ENCODE measurements at regions not wholly inside any gene's neighbourhood (a gene's known extent, or its start where the extent isn't known, plus 50 kb on each side); places are given as distances from the start of the nearest gene placed in this dataset.
"Not testable (repeated sequence)": the region's sequence is repeated elsewhere in the genome, so short reads cannot be mapped to it uniquely, and the experiment has no call there.

GRCh38 chr14:88983755-88984154 lies 159.3 kb downstream of the TTC8 start:
- DNase-seq (ENCODE audit: low spot score): peak; percentile 67

DNA sequence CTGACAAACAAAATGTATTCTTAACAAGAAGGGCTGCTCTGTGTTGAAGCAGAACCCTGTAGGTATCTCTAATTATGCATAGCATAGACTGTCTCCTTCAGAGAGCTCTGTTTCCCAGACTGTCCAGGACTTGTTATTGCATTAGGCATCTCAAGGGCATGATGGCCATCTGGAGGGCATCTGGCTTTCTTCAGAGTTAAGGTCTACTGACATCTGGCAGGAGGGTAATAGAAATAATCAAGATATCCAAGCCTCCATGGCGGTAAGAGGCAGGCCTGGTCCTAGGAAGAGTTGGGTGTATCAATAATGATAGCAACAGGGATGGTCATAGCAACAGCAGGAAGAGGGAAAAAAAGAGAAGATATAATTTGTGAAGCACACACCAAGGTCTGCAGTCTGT lies 161.2 kb downstream of the TTC8 start:
- no peak for DNase-seq (ENCODE audit: low spot score)

DNA sequence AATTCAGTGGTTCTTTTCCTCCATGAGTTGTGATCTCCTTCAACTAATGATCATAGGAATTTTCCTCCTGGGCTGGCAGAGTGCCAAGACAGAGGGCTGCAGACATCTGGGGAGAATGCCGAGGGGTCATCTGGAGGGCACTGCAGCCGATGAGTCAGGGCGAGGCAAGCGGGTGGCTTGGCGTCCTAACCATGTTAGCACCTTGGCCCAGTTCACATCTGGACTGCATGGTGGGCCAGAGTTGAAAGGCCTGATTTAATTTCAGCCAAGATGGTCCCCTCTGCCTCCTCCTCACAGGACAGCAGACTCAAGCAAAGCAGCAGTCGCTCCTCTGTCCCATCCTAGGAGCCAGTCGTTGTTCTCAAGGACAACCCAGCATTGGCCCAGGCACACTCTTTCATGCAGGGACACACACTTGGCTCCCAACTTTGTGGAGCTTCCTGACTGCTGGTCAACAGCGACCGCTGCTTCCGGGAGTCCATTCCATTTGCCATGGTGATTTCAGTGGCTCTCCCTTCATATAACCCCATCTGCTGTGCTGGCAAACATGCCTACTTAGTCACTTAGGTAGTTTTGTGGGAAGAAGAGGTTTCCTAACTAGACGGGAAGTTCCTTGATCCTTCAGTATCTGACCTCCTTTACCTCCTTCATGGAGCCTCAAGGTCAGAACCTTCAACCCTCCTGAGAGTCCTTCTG lies 161.8 kb downstream of the TTC8 start:
- DNase-seq (ENCODE audit: low spot score): peak; percentile 5

DNA sequence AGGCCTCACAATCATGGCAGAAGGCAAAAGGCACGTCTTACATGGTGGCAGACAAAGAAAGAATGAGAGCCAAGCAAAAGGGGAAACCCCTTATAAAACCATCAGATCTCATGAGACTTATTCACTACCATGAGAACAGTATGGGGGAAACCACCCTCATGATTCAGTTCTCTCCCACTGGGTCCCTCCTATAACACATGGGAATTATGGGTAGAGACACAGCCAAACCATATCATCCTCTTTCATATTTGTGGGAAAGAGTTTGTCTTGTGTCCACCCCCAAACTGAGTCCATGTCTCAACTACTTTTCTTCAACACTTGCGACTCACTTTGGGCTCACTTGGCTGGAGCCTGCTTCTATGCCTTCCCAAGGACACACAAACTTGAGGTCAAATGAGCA lies 162.5 kb downstream of the TTC8 start:
- DNase-seq (ENCODE audit: low spot score): not testable (repeated sequence)

DNA sequence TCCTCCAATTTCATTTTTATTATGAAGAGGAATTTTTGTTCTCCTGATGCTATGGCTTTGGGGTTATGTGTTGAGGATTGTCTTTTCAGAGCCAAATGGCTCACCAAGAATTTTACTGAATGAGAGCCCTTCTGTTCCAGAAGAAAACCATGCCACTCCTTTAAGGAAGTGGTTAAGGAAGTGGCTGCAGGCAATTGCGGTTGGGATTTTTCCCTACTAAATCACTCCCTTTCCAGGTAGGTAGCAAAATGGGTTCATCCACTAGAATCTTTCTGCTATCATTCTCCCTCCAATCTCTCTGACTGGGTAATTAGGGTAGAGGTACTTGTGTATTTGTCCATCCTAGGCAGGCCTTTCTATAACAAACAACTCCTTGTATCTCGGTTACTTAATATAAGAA lies 163.1 kb downstream of the TTC8 start:
- no peak for DNase-seq (ENCODE audit: low spot score)

- no peak for DNase-seq (ENCODE audit: low spot score)
Measured at GRCh38 chr14:88989911-88990310, 165.5 kb downstream of the TTC8 start.

GRCh38 chr14:88990856-88991255 lies 166.4 kb downstream of the TTC8 start:
- no peak for DNase-seq (ENCODE audit: low spot score)

- no peak for DNase-seq (ENCODE audit: low spot score)
Measured at GRCh38 chr14:88992011-88992410, 167.6 kb downstream of the TTC8 start.

DNA sequence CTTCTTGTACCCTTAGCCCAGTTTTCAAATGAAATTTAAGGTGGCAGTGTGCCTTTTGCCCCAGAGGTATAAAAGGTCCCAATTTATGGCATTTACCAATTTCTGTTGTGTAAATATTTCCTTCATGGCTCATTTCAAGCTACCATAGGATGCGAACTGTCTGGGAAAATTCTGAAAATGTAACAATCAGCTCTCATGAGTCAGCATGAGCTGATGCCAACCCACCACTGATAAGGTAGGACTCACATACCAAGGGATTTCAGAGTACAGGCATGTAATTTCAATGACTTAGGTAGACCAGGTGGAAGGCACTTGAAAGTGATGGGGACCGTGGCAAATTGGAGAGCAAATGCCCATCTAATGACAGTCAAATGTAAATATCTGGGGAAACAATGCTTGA lies 169.5 kb downstream of the TTC8 start:
- no peak for DNase-seq (ENCODE audit: low spot score)

GRCh38 chr14:88995437-88996198 lies 171.2 kb downstream of the TTC8 start:
- no peak for DNase-seq (ENCODE audit: low spot score)

- DNase-seq (ENCODE audit: low spot score): no peak
Measured at GRCh38 chr14:88998027-88998426, 173.6 kb downstream of the TTC8 start.

GRCh38 chr14:88999137-88999536 lies 174.7 kb downstream of the TTC8 start:
- DNase-seq (ENCODE audit: low spot score): no peak

DNA sequence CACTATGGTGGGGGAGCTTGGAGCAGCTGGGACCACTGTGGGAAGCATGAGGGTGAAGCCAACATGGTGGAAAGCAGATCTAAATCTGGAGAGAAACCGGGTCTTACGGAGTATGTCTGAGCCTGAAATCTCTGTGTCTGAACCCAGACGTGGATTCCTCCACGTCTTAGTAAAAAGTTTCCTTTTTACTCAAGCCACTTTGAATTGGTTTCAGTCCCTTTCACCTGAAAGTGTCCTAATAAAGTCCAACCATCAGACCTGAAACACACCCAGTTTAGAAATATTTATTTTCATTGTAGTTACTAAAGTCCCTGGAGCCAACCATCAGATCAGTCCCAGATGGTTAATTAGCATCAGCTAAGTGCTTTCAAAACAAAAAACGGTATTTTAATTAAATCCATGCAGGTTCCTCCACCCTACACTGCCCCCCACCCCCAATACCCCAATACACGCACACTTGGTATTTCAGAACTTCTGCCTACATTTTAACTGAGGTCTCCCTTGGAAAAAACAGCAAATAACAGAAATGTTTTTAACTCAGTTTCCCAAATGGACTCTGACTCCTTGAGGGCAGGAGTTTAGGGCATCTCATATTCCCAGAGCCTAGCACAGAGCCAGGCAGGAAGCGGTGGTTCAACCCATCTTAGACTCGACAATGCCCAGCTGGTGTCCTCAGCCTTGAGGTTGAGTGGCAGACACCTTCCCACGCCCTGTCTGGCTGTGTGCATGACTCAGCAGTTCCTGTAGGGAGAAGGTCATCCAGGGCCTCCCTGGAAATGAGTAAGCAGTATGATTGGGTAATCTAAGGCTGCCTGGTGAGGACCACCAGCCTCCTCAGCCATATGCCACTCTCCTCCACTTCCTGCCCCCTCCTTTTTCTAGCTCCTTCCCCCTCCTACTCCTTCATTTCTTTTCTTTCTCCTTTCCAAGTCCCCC lies 175.8 kb downstream of the TTC8 start:
- DNase-seq (ENCODE audit: low spot score): peak; percentile 88

DNA sequence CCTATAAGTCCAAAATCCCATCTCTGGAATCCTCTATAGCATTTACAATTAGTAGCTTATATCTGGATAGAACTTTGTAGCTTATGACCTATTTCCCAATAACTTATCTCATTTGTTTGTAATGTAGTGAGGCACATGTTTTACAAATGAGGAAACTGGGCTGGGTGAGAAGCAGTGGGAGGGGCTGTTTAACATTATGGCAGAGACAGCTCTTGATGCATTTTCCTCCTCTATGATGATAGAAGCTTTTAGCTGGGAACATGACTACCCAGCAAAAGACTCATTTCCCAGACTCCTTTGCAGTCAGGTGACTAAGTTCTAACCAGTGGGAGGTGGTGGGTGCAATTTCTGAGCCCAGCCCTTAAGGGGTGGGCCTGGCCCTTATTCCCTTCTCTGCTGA lies 179.7 kb downstream of the TTC8 start:
- DNase-seq (ENCODE audit: low spot score): no peak

DNA sequence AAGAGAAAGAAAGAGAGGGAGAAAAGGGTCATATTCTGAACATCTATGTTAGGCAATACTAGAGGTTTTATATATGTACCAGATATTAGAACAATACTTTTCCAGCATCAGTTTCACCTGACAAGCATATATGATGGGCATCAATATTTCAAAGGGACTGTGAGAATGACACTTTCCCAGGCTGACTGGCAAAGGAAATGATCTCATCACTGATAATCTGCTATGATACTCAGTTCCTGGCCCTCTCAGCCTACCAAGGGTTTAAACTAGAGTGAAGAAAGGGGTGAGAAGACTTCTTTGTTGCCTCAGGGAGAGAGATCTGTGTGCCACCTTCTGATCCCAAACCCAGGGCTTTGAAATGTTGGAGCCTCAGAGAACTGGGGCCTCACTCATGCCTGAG lies 183.5 kb downstream of the TTC8 start:
- DNase-seq (ENCODE audit: low spot score): no peak

GRCh38 chr14:89011355-89012281 lies 187.2 kb downstream of the TTC8 start:
- DNase-seq (ENCODE audit: low spot score): no peak

DNA sequence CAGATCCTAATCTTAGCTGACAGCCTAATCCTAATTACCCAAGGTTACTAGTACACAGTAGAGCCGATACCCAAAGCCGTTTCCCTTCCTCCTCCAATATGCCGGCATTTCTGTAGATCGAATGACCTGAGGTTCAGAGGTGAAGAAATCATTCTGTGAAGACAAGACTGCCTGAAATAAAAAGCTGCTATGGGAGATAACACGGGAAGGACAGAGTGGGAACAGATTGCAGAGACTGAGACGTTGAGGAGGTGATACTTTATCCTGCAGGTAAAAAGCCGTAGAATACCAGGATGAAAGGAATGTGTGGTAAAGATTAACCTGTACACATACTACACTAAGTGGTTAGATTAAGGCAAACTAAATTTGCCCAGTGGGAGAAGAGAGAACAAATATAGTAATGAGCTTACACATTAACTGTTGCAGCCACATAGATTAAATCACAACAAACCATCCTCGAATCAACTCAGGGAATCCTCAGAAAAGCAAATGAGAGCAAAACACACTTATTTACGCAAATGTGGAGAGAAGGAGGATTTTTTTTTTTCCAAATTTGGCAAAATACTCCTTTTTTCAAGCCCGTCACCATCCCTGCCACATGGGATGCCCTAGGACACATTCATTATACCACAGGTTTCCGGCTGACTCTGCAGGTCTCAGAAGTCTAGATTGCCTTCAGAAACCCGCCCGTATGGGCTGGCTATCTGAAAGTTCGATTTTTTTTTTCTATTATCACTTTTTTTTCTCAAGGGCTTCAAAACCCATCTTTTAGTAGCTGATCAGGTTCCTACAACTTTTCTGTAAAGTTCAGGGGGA lies 188.0 kb downstream of the TTC8 start:
- no peak for DNase-seq (ENCODE audit: low spot score)

- peak; percentile 49 for DNase-seq (ENCODE audit: low spot score)
Measured at GRCh38 chr14:89013098-89013504, 188.7 kb downstream of the TTC8 start.

DNA sequence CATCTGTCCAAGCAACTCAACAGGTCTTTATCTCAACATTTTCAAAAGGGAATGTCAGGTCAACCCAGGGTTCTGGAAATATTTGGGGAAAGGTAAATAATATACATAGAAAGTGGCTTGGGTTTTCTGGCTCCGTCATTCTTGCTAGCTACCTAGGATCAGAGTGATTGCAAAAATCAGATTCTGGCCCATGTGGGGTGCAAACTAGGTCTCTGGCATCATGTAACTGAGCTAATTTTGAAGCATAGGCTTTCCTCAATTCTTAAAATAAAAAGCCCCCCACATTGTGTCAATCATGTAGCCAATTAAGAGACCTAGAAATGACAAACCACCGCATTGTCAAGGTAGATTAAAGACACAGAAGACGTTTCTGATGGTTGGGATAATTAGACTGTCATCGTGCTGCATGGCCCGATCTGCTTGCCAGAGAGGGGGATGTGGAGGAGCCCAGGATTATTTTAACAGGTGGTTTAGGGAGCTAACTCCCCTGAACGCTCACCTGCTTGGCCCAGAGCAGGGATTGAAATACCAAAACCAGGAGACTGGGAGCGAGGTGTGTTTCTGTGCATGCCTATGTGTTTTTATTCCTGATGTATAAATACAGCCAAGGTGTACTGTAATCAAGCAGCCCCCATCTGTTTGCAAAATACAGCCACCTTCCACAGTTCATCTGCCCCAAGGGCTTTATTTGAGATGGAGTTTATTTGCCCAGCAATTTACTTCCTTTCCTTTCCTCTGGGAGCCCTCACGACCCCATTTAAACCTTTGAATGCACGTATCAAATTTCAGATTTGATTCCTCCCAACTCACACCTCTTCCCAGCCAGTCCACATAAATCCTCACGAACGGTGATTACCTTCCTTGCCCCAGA lies 189.5 kb downstream of the TTC8 start:
- no peak for DNase-seq (ENCODE audit: low spot score)

DNA sequence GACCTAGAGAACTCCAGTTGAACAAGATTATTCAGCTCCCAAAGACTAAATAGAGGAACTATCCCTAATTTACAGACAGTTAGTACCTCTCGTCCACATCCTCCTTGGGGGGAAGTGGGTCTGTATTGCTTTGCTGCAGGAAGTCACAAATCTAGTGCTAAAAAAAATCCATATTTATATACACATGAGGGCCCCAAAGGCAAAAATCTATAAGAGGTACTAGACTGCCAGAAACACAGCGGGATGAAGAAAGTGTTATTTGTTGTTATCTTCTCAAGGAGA lies 190.1 kb downstream of the TTC8 start:
- DNase-seq (ENCODE audit: low spot score): no peak
